ENCODE measurements at regions not wholly inside any gene's neighbourhood (a gene's known extent, or its start where the extent isn't known, plus 50 kb on each side); places are given as distances from the start of the nearest gene placed in this dataset.

- TF ChIP-seq, protein P1, sequence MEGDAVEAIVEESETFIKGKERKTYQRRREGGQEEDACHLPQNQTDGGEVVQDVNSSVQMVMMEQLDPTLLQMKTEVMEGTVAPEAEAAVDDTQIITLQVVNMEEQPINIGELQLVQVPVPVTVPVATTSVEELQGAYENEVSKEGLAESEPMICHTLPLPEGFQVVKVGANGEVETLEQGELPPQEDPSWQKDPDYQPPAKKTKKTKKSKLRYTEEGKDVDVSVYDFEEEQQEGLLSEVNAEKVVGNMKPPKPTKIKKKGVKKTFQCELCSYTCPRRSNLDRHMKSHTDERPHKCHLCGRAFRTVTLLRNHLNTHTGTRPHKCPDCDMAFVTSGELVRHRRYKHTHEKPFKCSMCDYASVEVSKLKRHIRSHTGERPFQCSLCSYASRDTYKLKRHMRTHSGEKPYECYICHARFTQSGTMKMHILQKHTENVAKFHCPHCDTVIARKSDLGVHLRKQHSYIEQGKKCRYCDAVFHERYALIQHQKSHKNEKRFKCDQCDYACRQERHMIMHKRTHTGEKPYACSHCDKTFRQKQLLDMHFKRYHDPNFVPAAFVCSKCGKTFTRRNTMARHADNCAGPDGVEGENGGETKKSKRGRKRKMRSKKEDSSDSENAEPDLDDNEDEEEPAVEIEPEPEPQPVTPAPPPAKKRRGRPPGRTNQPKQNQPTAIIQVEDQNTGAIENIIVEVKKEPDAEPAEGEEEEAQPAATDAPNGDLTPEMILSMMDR (IDR thresholded peaks at IDR 0.05), result no peak
- TF ChIP-seq REST (IDR thresholded peaks at IDR 0.05; ENCODE audit: insufficient read depth in 1 of 2, low read depth in 2 of 2, low read length in 1 of 2) (no peak), POLR2AphosphoS5 (IDR thresholded peaks at IDR 0.05; ENCODE audit: low read depth, low read length) (no peak), TCF7L2 (IDR thresholded peaks at IDR 0.05; ENCODE audit: low read depth, low read length) (no peak)
Observed at GRCh38 chr6:115276881-115277565, 783.7 kb downstream of the FRK start.
